SK-N-SH (cell line): ENCODE measurements at regions not wholly inside any gene's neighbourhood (a gene's known extent, or its start where the extent isn't known, plus 50 kb on each side); places are given as distances from the start of the nearest gene placed in this dataset.

Source experiments
- CHD2 ChIP-seq: fragments of 150-350 bp; IDR thresholded peaks from 2 replicates; pipeline ENCODE4 v1.6.1; 2018; ENCODE audit warnings: low read length; ENCODE audit not compliant: partially characterized antibody
- CTCF ChIP-seq: fragments of 200-600 bp; sonication (generic); IDR thresholded peaks from 2 replicates; pipeline ENCODE4 v1.6.1; 2017; ENCODE audit warnings: antibody characterized with exemption, mild to moderate bottlenecking, moderate library complexity
- EP300 ChIP-seq, 2 experiments: IDR thresholded peaks; 2 replicates each; pipeline versions ENCODE4 v1.4.0 to v1.6.1; 2012; ENCODE audit warnings: borderline replicate concordance in 1 of 2, low read depth in 1 of 2, low read length in 1 of 2
- FOXJ3 ChIP-seq: sonication (generic); formaldehyde crosslinking; IDR thresholded peaks from 2 replicates; pipeline ENCODE4 v1.5.1; 2020; ENCODE audit warnings: mild to moderate bottlenecking, missing genetic modification reagents
- IRF3 ChIP-seq: fragments of 150-350 bp; IDR thresholded peaks from 2 replicates; pipeline ENCODE4 v1.6.1; 2016; ENCODE audit warnings: mild to moderate bottlenecking, low read depth, low read length
- JUND ChIP-seq: IDR thresholded peaks from 2 replicates; pipeline ENCODE4 v1.4.0; 2012
- MEF2A ChIP-seq: IDR thresholded peaks from 2 replicates; pipeline ENCODE4 v1.4.0; 2012; ENCODE audit warnings: low read depth, borderline replicate concordance
- NRF1 ChIP-seq: IDR thresholded peaks from 2 replicates; pipeline ENCODE4 v1.6.1; 2012; ENCODE audit warnings: low read depth, mild to moderate bottlenecking, low read length
- RAD21 ChIP-seq: IDR thresholded peaks from 2 replicates; pipeline ENCODE4 v1.6.1; 2012; ENCODE audit warnings: mild to moderate bottlenecking, low read length
- RFX5 ChIP-seq: IDR thresholded peaks from 2 replicates; pipeline ENCODE4 v1.6.1; 2012; ENCODE audit warnings: mild to moderate bottlenecking, improper control_type of control experiment, low read length
- SIN3A ChIP-seq: IDR thresholded peaks from 2 replicates; pipeline ENCODE4 v1.6.1; 2012; ENCODE audit warnings: low read depth, mild to moderate bottlenecking, low read length, moderate library complexity, borderline replicate concordance
- TAF1 ChIP-seq: IDR thresholded peaks from 2 replicates; pipeline ENCODE4 v1.6.1; 2012; ENCODE audit warnings: low read depth, mild to moderate bottlenecking, low read length, moderate library complexity, borderline replicate concordance

- TF ChIP-seq NRF1 (no peak), EP300 (IDR thresholded peaks at IDR 0.05; ENCODE audit: borderline replicate concordance in 1 of 2, low read depth in 1 of 2, low read length in 1 of 2) (no peak), IRF3 (no peak), RAD21 (no peak), CTCF (no peak), JUND (no peak), FOXJ3 (no peak), SIN3A (no peak), CHD2 (no peak), RFX5 (no peak), TAF1 (no peak), MEF2A (no peak)
These were observed 174.0 kb downstream of the ADAM29 start for GRCh38 chr4:175092114-175092513.
